ENCODE measurements at regions not wholly inside any gene's neighbourhood (a gene's known extent, or its start where the extent isn't known, plus 50 kb on each side); places are given as distances from the start of the nearest gene placed in this dataset.
"Not testable (repeated sequence)": the region's sequence is repeated elsewhere in the genome, so short reads cannot be mapped to it uniquely, and the experiment has no call there.

DNA sequence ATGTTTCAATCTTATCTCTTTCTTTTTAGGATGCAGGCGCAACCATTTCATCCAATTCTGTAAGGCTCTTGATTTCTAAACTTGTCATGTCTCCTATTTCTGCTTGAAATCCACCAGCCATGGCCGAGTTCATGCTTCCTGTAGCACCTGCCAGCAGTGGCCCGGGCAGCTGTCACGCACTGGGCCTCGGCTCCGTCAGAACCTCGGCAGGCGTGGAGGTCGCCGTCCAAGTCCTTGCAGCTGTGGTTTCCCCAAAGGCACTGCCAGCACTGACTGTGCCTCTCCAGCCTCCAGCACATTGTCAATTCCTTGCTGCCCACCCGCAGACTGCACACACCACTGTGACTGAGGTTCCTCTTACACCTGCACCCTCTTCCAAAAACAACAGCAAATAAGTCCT, 188.7 kb upstream of the SALL3 start:
- no peak for DNase-seq (ENCODE audit: low read depth in 4 of 4, low spot score in 1 of 4)

DNA sequence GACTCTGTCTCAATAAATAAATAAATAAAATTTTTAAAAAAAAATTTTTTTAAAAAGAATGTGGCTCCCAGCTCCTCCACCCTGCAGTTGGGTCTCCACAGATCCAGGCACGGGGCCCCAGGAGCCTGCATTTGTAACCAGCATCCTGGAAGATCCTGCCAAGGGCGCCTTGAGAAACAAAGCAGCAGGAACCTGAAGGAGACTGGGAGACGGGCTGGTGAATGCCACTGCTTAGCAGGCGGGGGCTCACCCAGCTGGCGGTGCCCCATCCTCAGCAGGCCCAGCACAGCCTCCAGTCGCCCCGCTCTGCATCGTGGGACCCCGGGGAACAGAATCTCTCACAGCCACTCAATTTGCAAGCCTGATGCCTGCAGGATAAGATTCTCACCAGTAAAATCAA, 187.5 kb upstream of the SALL3 start:
- no peak for DNase-seq (ENCODE audit: low read depth in 4 of 4, low spot score in 1 of 4)

GRCh38 chr18:78792736-78793135, 186.9 kb upstream of the SALL3 start:
- no peak for DNase-seq (ENCODE audit: low read depth in 4 of 4, low spot score in 1 of 4)

- DNase-seq (ENCODE audit: low read depth in 4 of 4, low spot score in 1 of 4) = no peak
These were observed 186.1 kb upstream of the SALL3 start for GRCh38 chr18:78793313-78794070.

GRCh38 chr18:78794071-78794430, 185.6 kb upstream of the SALL3 start:
- DNase-seq (ENCODE audit: low read depth in 4 of 4, low spot score in 1 of 4) = no peak

DNA sequence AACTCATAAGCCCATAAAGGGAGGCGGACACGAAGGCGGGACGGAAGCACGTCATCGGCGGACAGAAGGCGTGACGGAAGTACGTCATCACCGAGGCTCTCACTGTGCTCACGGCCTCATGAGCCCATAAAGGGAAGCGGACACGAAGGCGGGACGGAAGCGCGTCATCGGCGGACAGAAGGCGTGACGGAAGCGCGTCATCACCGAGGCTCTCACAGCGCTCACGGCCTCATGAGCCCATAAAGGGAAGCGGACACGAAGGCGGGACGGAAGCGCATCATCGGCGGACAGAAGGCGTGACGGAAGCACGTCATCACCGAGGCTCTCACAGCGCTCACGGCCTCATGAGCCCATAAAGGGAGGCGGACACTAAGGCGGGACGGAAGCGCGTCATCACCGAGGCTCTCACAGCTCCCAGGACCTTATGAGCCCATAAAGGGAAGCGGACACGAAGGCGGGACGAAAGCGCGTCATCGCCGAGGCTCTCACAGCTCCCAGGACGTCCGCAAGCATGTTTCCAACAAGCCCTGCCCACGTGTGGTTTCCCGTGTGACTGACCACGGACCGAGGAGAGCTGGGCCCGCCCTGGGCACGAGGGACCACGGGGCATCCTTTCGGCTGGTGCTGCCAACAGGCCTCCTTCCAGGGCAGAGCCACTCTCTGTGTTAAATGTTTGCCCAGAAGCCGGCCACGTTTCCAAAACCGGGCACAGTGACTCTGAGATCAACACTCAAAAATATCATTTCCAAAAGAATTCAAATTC, 182.7 kb upstream of the SALL3 start:
- no peak for DNase-seq (ENCODE audit: low read depth in 4 of 4, low spot score in 1 of 4)

GRCh38 chr18:78797499-78797898, 182.1 kb upstream of the SALL3 start:
- DNase-seq (ENCODE audit: low read depth in 4 of 4, low spot score in 1 of 4) = no peak

DNA sequence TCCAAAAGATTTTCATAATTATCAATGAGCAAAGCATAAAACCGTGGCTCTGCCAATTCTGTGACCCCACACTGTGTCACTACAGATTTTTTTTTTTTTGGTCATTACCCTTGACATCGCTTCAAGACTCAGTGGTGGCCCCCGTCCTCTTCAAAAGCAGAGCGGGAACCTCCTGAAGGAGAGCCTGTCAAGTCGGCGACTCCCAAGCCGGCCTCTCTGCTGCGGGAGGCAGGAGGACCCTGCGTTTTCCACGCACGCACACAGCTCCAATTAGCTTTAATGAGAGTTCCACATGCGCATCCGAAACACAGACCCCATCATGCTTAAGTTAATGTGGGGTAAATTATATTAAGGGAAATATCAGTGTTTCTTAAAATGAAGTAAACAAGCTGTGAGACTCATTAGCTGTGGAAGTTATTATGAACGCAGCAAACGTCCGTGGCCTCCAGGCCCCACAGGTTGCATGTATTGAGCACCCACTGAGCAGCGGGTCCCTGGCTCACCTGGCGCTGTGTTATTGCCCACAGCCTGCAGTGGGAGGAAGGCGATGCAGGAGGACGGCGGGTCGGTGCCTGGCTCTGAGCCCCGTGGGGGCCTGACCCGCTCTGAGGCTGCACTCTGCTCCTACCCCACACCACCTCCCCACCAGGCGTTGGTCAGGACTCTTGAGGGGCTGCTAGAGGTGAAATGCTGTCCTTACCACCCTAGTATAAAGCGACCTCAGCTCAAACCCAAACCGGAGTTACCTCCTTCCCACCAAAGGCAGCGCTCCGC, 181.0 kb upstream of the SALL3 start:
- no peak for DNase-seq (ENCODE audit: low read depth in 4 of 4, low spot score in 1 of 4)

DNA sequence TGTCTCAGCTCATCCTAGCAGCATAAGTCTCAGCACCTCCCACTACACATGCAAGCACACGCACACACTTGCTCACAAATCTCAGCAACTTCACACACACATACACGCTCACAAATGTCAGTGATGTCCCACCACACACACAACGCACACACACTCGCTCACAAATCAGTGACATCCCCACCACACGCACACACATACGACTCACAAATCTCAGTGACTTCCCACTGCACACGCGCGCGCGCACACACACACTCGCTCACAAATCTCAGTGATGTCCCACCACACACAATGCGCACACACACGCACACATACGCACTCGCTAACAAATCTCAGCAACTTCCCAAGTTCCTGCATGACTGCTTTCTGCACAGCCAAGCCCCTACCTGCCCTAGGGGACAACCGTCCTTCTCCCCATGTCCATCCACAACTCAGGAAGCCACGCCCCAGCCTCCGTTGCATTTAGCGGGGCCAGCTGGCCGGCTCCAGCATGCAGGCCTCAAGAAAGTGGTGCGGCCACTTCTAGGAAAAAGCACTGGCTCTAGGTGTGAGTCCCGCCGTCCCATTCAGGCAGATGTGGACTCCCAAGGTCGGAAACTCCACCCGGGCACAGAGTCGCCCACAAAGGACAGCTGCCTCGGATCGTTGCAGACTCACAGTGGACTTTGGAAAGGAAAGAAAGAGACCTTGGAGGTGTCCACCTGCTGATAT, 180.1 kb upstream of the SALL3 start:
- DNase-seq (ENCODE audit: low read depth in 4 of 4, low spot score in 1 of 4) = no peak

DNA sequence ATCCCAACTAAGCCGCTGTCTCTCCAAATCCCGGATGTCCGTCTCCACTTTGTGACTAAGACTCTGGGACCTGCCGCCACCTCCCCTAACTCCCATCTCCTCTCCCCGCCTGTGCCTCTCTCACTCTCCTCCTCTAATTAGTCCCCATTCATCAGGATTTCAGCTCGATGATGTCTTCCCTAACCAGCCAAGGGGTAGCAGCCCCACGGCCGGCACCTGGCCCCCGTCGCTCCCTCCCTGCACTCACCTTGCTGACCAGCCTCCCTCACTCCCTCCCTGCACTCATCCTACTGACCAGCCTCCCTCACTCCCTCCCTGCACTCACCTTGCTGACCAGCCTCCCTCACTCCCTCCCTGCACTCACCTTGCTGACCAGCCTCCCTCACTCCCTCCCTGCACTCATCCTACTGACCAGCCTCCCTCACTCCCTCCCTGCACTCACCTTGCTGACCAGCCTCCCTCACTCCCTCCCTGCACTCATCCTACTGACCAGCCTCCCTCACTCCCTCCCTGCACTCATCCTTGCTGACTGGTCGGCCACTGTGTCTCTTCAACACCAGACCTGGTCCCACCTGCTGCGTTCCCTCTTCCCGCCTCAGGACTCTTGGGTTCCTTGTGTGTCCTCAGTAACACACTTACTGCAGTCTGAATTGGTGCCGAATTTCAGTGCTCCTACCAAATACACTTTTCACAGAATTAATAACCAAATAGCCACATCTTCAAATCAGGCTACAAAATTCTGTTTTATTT, 179.3 kb upstream of the SALL3 start:
- not testable (repeated sequence) for DNase-seq (ENCODE audit: low read depth in 4 of 4, low spot score in 1 of 4)

- no peak for DNase-seq (ENCODE audit: low read depth in 4 of 4, low spot score in 1 of 4)
These were observed 178.6 kb upstream of the SALL3 start for GRCh38 chr18:78801011-78801410.

DNA sequence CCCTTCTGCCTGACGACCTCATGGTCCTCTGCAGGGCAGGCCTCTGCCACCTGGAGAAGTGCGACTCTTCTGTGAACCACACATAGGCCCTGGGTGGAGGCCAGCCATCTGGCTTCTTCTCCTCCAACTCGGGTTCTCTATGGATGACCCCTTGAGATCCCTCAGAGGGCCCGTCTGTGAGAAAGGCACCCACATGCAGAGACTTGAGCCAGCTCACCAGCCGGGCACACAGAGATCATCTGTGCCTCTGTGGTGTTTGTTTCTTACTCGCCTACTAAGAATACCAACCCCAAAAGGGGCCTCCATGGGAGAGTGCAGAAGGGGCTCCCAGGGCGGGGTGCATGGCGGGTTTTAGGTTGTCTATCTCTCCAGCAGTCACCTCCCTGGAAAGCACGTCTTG, 176.5 kb upstream of the SALL3 start:
- DNase-seq (ENCODE audit: low read depth in 4 of 4, low spot score in 1 of 4) = no peak

- no peak for DNase-seq (ENCODE audit: low read depth in 4 of 4, low spot score in 1 of 4)
These were observed 175.2 kb upstream of the SALL3 start for GRCh38 chr18:78804206-78805030.

GRCh38 chr18:78805840-78806239, 173.8 kb upstream of the SALL3 start:
- DNase-seq (ENCODE audit: low read depth in 4 of 4, low spot score in 1 of 4) = no peak

DNA sequence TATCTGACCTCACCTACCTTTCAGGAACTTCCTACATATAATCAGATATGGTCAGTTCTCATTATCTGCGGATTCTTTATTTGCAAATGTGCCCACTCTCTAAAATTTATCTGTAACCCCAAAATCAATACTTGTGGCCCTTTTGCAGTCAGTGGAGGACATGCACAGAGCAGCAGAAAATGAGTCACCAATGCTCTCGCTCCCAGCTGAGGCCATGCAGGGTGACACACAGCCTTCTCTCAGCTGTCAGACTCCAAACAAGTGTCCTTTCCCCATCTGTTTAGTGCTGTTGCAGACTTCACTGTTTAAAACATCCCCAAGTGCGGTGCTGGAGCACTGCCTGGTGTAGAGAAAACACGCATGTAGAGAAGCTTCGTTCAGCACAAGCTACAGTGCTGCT, 171.9 kb upstream of the SALL3 start:
- DNase-seq (ENCODE audit: low read depth in 4 of 4, low spot score in 1 of 4) = no peak

GRCh38 chr18:78809845-78810244, 169.8 kb upstream of the SALL3 start:
- DNase-seq (ENCODE audit: low read depth in 4 of 4, low spot score in 1 of 4) = no peak

DNA sequence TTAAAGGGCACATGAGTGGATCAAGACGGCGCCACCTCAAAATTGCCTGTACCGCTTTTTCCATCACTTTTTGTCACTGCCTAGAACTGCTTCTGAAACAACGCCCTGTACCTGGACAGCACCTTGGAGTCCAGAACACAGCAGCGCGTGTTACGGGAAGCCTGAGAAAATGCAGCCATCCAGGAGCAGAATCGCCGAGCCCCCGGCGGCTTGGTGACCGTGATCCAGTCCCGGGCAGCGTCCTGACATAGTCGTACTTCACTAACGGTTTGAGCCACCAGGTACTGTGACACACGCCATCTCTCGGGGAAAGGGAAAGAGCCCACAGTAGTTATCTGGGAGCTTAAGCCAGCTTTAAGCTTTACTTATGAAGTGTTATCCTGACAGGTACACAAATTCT, 168.9 kb upstream of the SALL3 start:
- DNase-seq (ENCODE audit: low read depth in 4 of 4, low spot score in 1 of 4) = no peak

DNA sequence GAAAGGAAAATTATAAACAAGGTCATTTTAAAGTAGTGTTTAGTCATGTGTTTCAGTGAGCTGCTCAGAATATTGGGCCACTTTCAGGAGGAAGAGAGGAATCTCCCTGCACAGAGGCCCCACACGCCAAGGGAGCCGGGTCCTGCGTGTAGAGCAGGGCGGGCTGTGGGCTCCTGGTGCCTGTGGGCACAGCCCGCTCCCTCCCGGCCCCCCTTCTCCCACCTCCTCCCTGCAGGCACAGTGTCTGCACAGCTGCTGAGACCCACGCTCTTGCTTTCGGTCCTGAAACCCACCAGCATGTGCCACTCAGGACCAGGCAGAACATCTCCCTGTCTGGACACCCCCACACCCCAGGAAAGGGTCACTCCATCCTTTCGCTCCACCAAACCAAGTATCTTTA, 167.6 kb upstream of the SALL3 start:
- DNase-seq (ENCODE audit: low read depth in 4 of 4, low spot score in 1 of 4) = no peak

DNA sequence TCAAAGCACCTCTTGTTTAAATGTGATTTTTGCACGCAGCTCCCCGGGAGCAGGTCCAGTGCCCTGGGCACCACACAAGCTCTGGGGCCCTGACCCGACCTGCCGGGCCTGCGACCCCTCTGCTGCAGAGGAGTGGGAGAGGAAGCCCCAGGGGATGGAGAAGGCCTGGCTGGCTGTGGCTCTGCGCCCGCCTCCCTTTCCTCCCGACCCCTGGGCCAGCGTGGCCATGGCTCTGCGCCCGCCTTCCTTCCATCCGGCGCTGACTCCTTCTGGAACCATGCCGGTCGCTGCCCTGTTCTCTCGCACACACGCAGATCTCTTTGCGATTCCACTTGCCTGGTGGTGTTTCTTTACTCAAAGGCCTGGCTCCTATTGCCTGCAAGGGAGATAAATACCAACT, 166.5 kb upstream of the SALL3 start:
- DNase-seq (ENCODE audit: low read depth in 4 of 4, low spot score in 1 of 4) = no peak
